MCF 10A (cell line): ENCODE measurements at regions not wholly inside any gene's neighbourhood (a gene's known extent, or its start where the extent isn't known, plus 50 kb on each side); places are given as distances from the start of the nearest gene placed in this dataset.

ENCODE experiments used
- BruUV-seq: library from RNA; stranded (reverse); fragments of 400-500 nt; replicated peaks from 2 replicates; lab custom pipeline; 2021; lab: Mats Ljungman, UMichigan
- CTCF ChIA-PET: fragments of 300-600 bp; sonication (Branson Sonifier 250); formaldehyde crosslinking; extraction: SDS; loops from one replicate; lab custom pipeline; 2021; ENCODE audit warnings: antibody characterized with exemption, inconsistent platforms; lab: Yijun Ruan, JAX
- POLR2A ChIA-PET: fragments of 300-600, 350-650 bp; sonication (Branson Sonifier 250); formaldehyde crosslinking; extraction: SDS; loops from one replicate; lab custom pipeline; 2020; ENCODE audit warnings: antibody characterized with exemption, inconsistent platforms; lab: Yijun Ruan, JAX
- DNase-seq: peaks from one replicate; pipeline ENCODE4 v3.0.0-alpha.2; 2018; ENCODE audit not compliant: unreplicated experiment
- H3K27ac Mint-ChIP-seq: one replicate; pipeline ENCODE4 v1.8.0; 2022; ENCODE audit warnings: mild to moderate bottlenecking, low read depth, mixed read lengths; ENCODE audit not compliant: unreplicated experiment
- H3K27me3 Mint-ChIP-seq: one replicate; pipeline ENCODE4 v1.8.0; 2022; ENCODE audit warnings: mixed read lengths; ENCODE audit not compliant: insufficient read depth, unreplicated experiment
- H3K36me3 Mint-ChIP-seq: one replicate; pipeline ENCODE4 v1.8.0; 2022; ENCODE audit warnings: mild to moderate bottlenecking, moderate library complexity, mixed read lengths; ENCODE audit not compliant: insufficient read depth, unreplicated experiment
- H3K4me1 Mint-ChIP-seq: one replicate; pipeline ENCODE4 v1.8.0; 2022; ENCODE audit warnings: mixed read lengths; ENCODE audit not compliant: insufficient read depth, unreplicated experiment
- H3K4me3 Mint-ChIP-seq: one replicate; pipeline ENCODE4 v1.8.0; 2022; ENCODE audit warnings: mild to moderate bottlenecking, moderate library complexity, mixed read lengths; ENCODE audit not compliant: unreplicated experiment
- H3K9me3 Mint-ChIP-seq: one replicate; pipeline ENCODE4 v1.8.0; 2022; ENCODE audit warnings: mixed read lengths; ENCODE audit not compliant: unreplicated experiment
- CTCF ChIP-seq: fragments of 200-600 bp; IDR thresholded peaks from one replicate; pipeline ENCODE4 v1.8.0; 2022; ENCODE audit warnings: antibody characterized with exemption, mild to moderate bottlenecking; ENCODE audit not compliant: unreplicated experiment
- intact Hi-C: fragments of 100-400 bp; cut with micrococcal nuclease; formaldehyde crosslinking; loops from 2 replicates; pipeline ENCODE4 v1.14.1; 2022

DNA sequence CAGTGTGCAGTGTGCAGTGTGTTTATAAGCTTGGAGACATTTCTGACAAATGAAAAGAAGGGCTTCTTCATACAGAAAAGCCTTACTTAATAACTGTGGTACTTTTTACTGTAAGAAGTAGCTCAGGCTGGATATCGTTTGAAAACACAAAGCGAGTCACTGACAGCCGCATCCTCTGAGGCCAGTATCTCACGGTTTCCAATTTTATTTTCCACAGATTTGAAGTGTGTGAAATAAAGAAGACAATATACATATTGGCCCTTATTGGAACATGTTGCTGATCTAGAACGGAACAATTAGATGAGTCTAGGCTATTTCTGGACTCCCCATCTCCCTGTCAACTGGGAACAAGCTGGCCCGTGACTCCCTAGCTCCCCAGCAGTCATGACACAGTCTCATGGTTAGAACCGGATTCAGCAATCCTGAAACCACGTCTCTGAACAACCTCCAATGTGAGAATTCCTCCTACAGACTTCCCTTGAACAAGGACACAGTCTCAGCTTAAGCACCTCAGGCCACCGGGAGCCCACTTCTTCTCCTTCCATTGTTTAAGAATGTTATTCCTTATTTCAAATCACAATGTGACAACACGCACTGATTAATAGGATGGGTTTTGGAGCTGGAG, 484.5 kb downstream of the COG6 start:
- no TSS peak for BruUV-seq
- Mint-ChIP-seq H3K4me1 (peaks cover 31% of the 10 kb centered on the region), H3K27ac (no peak overlapping the region), H3K27me3 (no peaks in the 10 kb centered on the region), H3K4me3 (no peak overlapping the region), H3K9me3 (peaks cover 6% of the 10 kb centered on the region), H3K36me3 (peaks cover 6% of the 10 kb centered on the region)
- no peak for TF ChIP-seq CTCF
- POLR2A ChIA-PET = interaction anchor here (0.6 to 1.4 kb wide), 2 partner anchors 19 to 49 kb away, joined by 3 read pairs; no protein-coding TSS in a partner anchor
- CTCF ChIA-PET = interaction anchor here (1.0 kb wide), 1 partner anchor 16 kb away, joined by 3 read pairs; no protein-coding TSS in a partner anchor
- no peak for DNase-seq
- intact Hi-C loops = no loop called here

- intact Hi-C loops = no loop called here
- Mint-ChIP-seq H3K9me3 (peaks cover 6% of the 10 kb centered on the region), H3K27me3 (no peaks in the 10 kb centered on the region), H3K4me1 (peaks cover 43% of the 10 kb centered on the region), H3K36me3 (peaks cover 6% of the 10 kb centered on the region), H3K27ac (peak overlapping the region; percentile 74), H3K4me3 (peak overlapping the region; percentile 33)
- BruUV-seq = TSS peak; percentile 76
- TF ChIP-seq CTCF = no peak
- ChIA-PET POLR2A (interaction anchor here (0.5 to 5.6 kb wide), 7 partner anchors 9 to 82 kb away, joined by 3 to 21 read pairs (median 3); no protein-coding TSS in a partner anchor), CTCF (interaction anchor here (1.0 kb wide), 1 partner anchor 28 kb away, joined by 4 read pairs; no protein-coding TSS in a partner anchor)
- DNase-seq = peak; percentile 59
Observed at GRCh38 chr13:40141859-40142555, 486.5 kb downstream of the COG6 start.

DNA sequence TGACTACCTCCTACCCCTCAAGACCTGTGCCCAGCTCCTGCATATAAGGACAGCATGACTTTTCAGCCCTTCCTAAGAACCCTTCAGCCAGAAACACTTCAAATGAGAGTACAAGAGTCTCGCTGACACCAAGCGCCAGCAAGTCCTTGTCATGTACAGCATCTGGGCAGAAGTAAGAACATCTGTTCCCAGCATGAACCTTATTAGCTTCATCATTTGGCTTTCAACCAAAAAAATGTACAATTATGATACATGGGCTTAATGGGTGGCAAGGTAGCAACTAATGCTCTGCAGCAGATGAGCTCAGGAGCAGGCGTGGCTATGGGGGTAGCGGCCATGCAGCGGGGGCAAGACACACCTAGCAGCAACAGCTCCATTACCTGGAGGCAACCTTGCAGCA, 487.6 kb downstream of the COG6 start:
- TF ChIP-seq CTCF = no peak
- intact Hi-C loops = no loop called here

GRCh38 chr13:40143559-40143958, 488.1 kb downstream of the COG6 start:
- intact Hi-C loops = no loop called here
- Mint-ChIP-seq H3K4me1 (peaks cover 41% of the 10 kb centered on the region), H3K27ac (no peak overlapping the region), H3K27me3 (no peaks in the 10 kb centered on the region), H3K36me3 (peaks cover 6% of the 10 kb centered on the region), H3K9me3 (peaks cover 6% of the 10 kb centered on the region), H3K4me3 (no peak overlapping the region)
- no peak for DNase-seq
- BruUV-seq = no TSS peak
- TF ChIP-seq CTCF = no peak
- POLR2A ChIA-PET = interaction anchor here (0.7 to 5.6 kb wide), 4 partner anchors 23 to 99 kb away, joined by 3 to 21 read pairs (median 4); no protein-coding TSS in a partner anchor
- CTCF ChIA-PET = interaction anchor here (0.6 to 1.3 kb wide), 6 partner anchors 12 to 310 kb away, joined by 3 to 4 read pairs (median 3); no protein-coding TSS in a partner anchor

More for the DNA sequence above, 487.6 kb downstream of the COG6 start:
- DNase-seq = no peak
- Mint-ChIP-seq H3K4me3 (no peak overlapping the region), H3K9me3 (peaks cover 6% of the 10 kb centered on the region), H3K27ac (no peak overlapping the region), H3K36me3 (peaks cover 6% of the 10 kb centered on the region), H3K4me1 (peaks cover 44% of the 10 kb centered on the region), H3K27me3 (no peaks in the 10 kb centered on the region)
- CTCF ChIA-PET = interaction anchor here (0.6 to 1.2 kb wide), 3 partner anchors 12 to 83 kb away, joined by 3 read pairs; no protein-coding TSS in a partner anchor
- POLR2A ChIA-PET = interaction anchor here (0.7 to 5.6 kb wide), 3 partner anchors 23 to 98 kb away, joined by 3 to 21 read pairs (median 4); no protein-coding TSS in a partner anchor
- BruUV-seq = no TSS peak
